Thymus (tissue), 11 donors: ENCODE measurements at regions not wholly inside any gene's neighbourhood (a gene's known extent, or its start where the extent isn't known, plus 50 kb on each side); places are given as distances from the start of the nearest gene placed in this dataset.
"Not testable (repeated sequence)": the region's sequence is repeated elsewhere in the genome, so short reads cannot be mapped to it uniquely, and the experiment has no call there.

ENCODE experiments used
- DNase-seq, 9 donors: peaks; one replicate each; pipeline ENCODE4 v3.0.0-alpha.2; 2013; ENCODE audit warnings: low spot score in 9 of 9, low read depth in 6 of 9, missing footprints in 1 of 9
- H3K27ac ChIP-seq, 2 donors: one replicate each; pipeline ENCODE4 v1.5.1; 2013; ENCODE audit warnings: control low read depth in 1 of 2, low read depth in 1 of 2, low read length in 1 of 2, mild to moderate bottlenecking in 1 of 2, moderate library complexity in 1 of 2
- H3K27me3 ChIP-seq, 2 donors: one replicate each; pipeline ENCODE4 v1.5.1; 2013; ENCODE audit warnings: low read length in 1 of 2; ENCODE audit not compliant: control insufficient read depth in 2 of 2, insufficient read depth in 1 of 2
- H3K36me3 ChIP-seq, 2 donors: one replicate each; pipeline ENCODE4 v1.5.1; 2013; ENCODE audit warnings: low read length in 1 of 2, mild to moderate bottlenecking in 1 of 2, moderate library complexity in 1 of 2; ENCODE audit not compliant: control insufficient read depth in 2 of 2, insufficient read depth in 2 of 2
- H3K4me1 ChIP-seq, 2 donors: one replicate each; pipeline ENCODE4 v1.5.1; 2013; ENCODE audit warnings: low read length in 2 of 2; ENCODE audit not compliant: control insufficient read depth in 2 of 2, insufficient read depth in 2 of 2
- H3K4me3 ChIP-seq, 2 donors: one replicate each; pipeline ENCODE4 v1.5.1; 2013; ENCODE audit warnings: low read length in 2 of 2, control low read depth in 1 of 2, mild to moderate bottlenecking in 1 of 2
- H3K9me3 ChIP-seq, 2 donors: one replicate each; pipeline ENCODE4 v1.5.1; 2013; ENCODE audit warnings: low read length in 1 of 2, mild to moderate bottlenecking in 1 of 2; ENCODE audit not compliant: control insufficient read depth in 2 of 2, insufficient read depth in 1 of 2
- WGBS: extraction: QIAGEN DNeasy Blood & Tissue Kit; methylation state at CpG from one replicate; pipeline ENCODE4 v1.1.7; 2013; 5-methylcytosine and 5-hydroxymethylcytosine counted together
- donor health status: healthy.

DNA sequence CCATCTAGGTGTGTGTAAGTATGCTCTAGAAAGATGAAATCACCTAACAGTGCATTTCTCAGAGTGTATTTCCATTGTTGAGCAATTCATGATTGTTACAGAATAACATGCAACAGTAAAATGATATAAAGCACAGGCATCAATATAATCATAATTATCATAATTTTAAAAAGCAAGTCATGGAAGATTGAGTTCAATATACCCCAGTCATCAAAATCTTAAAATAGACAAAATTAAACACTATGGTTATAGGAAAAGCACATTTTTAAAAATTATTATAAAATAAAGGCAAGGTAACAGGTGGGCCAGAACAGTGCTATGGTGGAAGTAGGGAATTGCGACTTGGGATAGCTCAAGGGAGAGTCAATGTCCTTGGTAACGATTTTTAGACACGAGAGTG lies 555.4 kb upstream of the VRK2 start:
- H3K27ac ChIP-seq = no peak overlapping the region
- no peaks in the 10 kb centered on the region for H3K4me1 ChIP-seq
- no peak overlapping the region for H3K4me3 ChIP-seq
- H3K36me3 ChIP-seq = no peaks in the 10 kb centered on the region
- DNase-seq = no peak
- no peaks in the 10 kb centered on the region for H3K27me3 ChIP-seq
- WGBS = 80% methylated on average over 3 of the region's 3 CpGs
- H3K9me3 ChIP-seq = no peaks in the 10 kb centered on the region

DNA sequence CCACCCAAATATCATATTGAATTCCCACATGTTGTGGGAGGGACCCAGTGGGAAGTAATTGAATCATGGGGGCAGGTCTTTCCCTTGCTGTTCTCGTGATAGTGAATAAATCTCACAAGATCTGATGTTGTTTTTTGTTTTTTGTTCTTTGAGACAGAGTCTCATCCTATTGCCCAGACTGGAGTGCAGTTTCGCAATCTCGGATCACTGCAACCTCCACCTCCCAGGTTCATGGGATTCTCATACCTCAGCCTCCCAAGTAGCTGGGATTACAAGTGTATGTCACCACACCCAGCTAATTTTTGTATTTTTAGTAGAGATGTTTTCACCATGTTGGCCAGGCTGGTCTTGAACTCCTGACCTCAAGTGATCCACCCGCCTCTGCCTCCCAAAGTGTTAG lies 552.6 kb upstream of the VRK2 start:
- H3K4me1 ChIP-seq, H3K27me3 ChIP-seq, H3K27ac ChIP-seq, DNase-seq, H3K9me3 ChIP-seq, H3K4me3 ChIP-seq, H3K36me3 ChIP-seq: not testable (repeated sequence)
- WGBS = 91% methylated on average over 4 of the region's 4 CpGs

DNA sequence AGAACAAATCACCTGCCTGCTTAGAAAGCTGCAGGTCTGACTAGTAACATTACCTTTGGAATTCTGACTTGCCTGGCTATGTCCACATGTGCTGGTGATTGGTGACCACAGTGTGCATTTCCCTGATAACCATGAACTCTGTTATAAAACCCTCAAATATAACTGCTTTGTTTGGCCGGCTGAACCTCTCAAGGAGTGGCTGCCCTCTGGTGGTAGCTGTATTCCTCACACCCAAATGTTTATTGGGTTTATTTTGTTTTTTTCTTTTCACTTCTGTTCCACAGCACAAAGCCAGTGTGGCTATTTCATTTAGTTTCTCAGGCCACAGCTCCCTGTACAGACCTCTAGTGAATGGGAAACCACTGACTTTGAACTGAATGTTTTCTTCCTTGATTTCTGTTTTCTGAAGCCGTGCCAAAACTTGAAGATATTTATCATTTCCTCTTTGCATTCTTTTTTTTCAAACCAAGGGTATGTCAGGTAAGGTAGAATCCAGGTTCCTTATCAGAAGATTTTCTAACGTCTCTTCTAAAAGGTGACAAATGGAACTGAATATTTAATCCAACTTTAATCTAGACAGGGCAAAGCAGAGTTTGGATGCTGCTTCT lies 549.0 kb upstream of the VRK2 start:
- Histone ChIP-seq H3K27me3 (no peaks in the 10 kb centered on the region), H3K36me3 (no peaks in the 10 kb centered on the region), H3K9me3 (no peaks in the 10 kb centered on the region), H3K4me1 (no peaks in the 10 kb centered on the region), H3K27ac (no peak overlapping the region), H3K4me3 (no peak overlapping the region)
- DNase-seq = peak in 7 of 9 donors; percentile 13 to 58 (median 24)
- 10% methylated on average over 3 of the region's 3 CpGs for WGBS

DNA sequence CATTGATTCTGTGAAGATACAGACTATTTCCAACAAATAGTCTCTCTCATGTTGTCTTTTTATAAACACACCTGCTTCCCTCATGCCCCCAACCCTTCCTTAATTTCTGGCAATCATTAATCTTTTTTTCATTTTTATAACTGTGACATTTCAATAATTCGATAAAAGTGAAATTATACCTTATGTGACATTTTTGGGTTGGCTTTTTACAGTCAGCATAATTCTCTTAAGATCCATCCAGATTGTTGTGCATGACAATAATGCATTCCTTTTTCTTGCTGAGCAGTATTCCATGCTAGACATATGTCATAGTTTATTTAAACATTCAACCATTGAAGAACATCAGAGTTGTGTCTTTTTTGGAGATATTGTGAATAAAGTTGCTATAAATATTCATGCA lies 541.8 kb upstream of the VRK2 start:
- WGBS = 58% methylated on average over 1 of the region's 1 CpG
- no peak overlapping the region for H3K4me3 ChIP-seq
- no peaks in the 10 kb centered on the region for H3K36me3 ChIP-seq
- H3K27me3 ChIP-seq = no peaks in the 10 kb centered on the region
- no peaks in the 10 kb centered on the region for H3K4me1 ChIP-seq
- DNase-seq = no peak
- H3K9me3 ChIP-seq = no peaks in the 10 kb centered on the region
- H3K27ac ChIP-seq = no peak overlapping the region

DNA sequence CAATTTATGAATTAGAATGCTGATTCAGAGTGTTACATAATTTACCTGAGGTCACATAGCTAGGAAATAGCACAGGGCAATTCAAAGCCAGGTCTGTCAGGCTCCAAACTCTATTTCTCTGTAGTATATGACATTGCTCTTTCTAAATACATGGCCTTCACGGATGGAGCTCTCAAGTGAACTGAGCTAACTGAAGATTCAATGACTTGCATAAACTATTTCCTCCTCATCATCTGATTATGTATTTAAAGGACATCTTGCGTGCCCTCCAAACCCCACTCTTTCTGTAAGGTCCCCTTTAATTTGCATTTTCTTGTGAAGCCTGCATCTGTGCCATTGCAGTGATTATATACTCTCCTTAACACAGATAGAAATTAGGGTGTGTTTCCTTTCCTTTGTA lies 537.4 kb upstream of the VRK2 start:
- Histone ChIP-seq H3K9me3 (no peaks in the 10 kb centered on the region), H3K27ac (no peak overlapping the region), H3K4me3 (no peak overlapping the region), H3K4me1 (no peaks in the 10 kb centered on the region), H3K36me3 (no peaks in the 10 kb centered on the region), H3K27me3 (no peaks in the 10 kb centered on the region)
- no peak for DNase-seq
- WGBS = 67% methylated on average over 2 of the region's 2 CpGs

DNA sequence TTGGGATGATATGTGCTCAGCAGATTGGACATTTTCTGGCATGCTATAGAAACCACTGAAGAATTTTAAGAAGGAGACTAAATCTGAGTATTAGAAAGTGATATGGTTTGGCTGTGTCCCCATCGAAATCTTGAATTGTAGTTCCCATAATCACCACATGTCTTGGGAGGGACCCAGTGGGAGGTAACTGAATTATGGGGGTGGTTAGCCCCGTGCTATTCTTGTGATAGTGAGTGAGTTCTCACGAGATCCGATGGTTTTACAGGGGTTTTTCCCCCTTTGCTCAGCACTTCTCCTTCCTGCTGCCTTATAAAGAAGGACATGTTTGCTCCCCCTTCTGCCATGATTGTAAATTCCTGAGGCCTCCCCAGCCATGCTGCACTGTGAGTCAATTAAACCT lies 535.9 kb upstream of the VRK2 start:
- no peak overlapping the region for H3K4me3 ChIP-seq
- DNase-seq = no peak
- 95% methylated on average over 4 of the region's 4 CpGs for WGBS

GRCh38 chr2:57515366-57515765 lies 531.2 kb upstream of the VRK2 start:
- Histone ChIP-seq H3K27me3 (no peaks in the 10 kb centered on the region), H3K4me1 (no peaks in the 10 kb centered on the region), H3K36me3 (no peaks in the 10 kb centered on the region), H3K27ac (no peak overlapping the region), H3K9me3 (no peaks in the 10 kb centered on the region), H3K4me3 (no peak overlapping the region)
- WGBS = 81% methylated on average over 3 of the region's 3 CpGs
- DNase-seq = no peak

More for the DNA sequence above, 535.9 kb upstream of the VRK2 start:
- Histone ChIP-seq H3K27me3 (no peaks in the 10 kb centered on the region), H3K36me3 (no peaks in the 10 kb centered on the region), H3K4me1 (no peaks in the 10 kb centered on the region), H3K27ac (no peak overlapping the region), H3K9me3 (no peaks in the 10 kb centered on the region)

GRCh38 chr2:57516698-57517340 lies 529.8 kb upstream of the VRK2 start:
- WGBS = 35% methylated on average over 7 of the region's 7 CpGs
- DNase-seq = peak in 8 of 9 donors; percentile 18 to 66 (median 30)
- Histone ChIP-seq H3K4me3 (no peak overlapping the region), H3K27ac (no peak overlapping the region), H3K4me1 (no peaks in the 10 kb centered on the region), H3K27me3 (no peaks in the 10 kb centered on the region), H3K36me3 (no peaks in the 10 kb centered on the region), H3K9me3 (no peaks in the 10 kb centered on the region)

DNA sequence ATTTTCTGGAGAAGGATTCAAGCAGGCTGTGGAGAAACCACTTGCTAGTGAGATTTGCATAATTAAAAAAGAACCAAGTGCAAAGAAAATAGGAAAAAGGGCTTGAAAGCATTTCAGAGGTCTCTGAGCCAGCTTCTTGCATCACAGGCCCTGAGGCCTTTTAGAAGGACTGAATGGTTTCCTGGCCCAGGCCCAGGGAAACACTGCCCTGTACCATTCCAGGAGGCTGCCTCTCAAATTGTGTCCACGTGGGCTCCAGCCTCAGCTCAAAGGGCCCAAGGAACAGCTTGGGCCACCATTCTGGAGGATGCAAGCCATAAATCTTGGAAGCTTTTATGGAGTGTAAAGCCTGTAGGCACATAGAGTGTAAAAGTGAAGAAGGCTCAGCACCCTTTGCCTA lies 523.3 kb upstream of the VRK2 start:
- no peak for DNase-seq
- WGBS = 97% methylated on average over 1 of the region's 1 CpG
- Histone ChIP-seq H3K9me3 (peaks cover 1 to 4% of the 10 kb centered on the region in 2 donors), H3K27ac (no peak overlapping the region), H3K36me3 (no peaks in the 10 kb centered on the region), H3K4me3 (no peak overlapping the region), H3K4me1 (no peaks in the 10 kb centered on the region), H3K27me3 (no peaks in the 10 kb centered on the region)
